Caco-2 (cell line): ENCODE measurements at regions not wholly inside any gene's neighbourhood (a gene's known extent, or its start where the extent isn't known, plus 50 kb on each side); places are given as distances from the start of the nearest gene placed in this dataset.

Experiments used
- BruUV-seq: library from RNA; stranded (reverse); fragments of 400-500 nt; replicated peaks from 2 replicates; lab custom pipeline; 2021; lab: Mats Ljungman, UMichigan
- CTCF ChIA-PET: fragments of 300-600 bp; sonication (Branson Sonifier 250); formaldehyde crosslinking; loops from one replicate; lab custom pipeline; 2022; ENCODE audit warnings: antibody characterized with exemption; lab: Charles Lee
- POLR2A ChIA-PET: fragments of 300-600 bp; sonication (Branson Sonifier 250); formaldehyde crosslinking; loops from one replicate; lab custom pipeline; 2022; ENCODE audit warnings: antibody characterized with exemption; lab: Charles Lee
- DNase-seq, 2 experiments: peaks; one replicate each; pipeline versions ENCODE4 v3.0.0 to v3.0.0-alpha.2; 2020 to 2022
- H3K27me3 ChIP-seq: replicated peaks from 2 replicates; pipeline ENCODE4 v1.6.0; 2011; ENCODE audit warnings: low read length; ENCODE audit not compliant: control insufficient read depth, insufficient read depth
- H3K36me3 ChIP-seq: 2 replicates; pipeline ENCODE4 v1.5.1; 2011; ENCODE audit warnings: low read length; ENCODE audit not compliant: control insufficient read depth, insufficient read depth
- H3K4me1 ChIP-seq: fragments of 250-450 bp; sonication (Bioruptor Pico); 2 replicates; pipeline ENCODE4 v1.5.1; 2020; ENCODE audit warnings: mild to moderate bottlenecking
- H3K4me3 ChIP-seq: 2 replicates; pipeline ENCODE4 v1.5.1; 2011; ENCODE audit warnings: low read depth, mild to moderate bottlenecking, control low read depth, low read length
- H3K9me3 ChIP-seq: fragments of 250-450 bp; sonication (Bioruptor Pico); 2 replicates; pipeline ENCODE4 v1.5.1; 2020; ENCODE audit warnings: mild to moderate bottlenecking, moderate library complexity
- H3K27ac Mint-ChIP-seq: one replicate; pipeline ENCODE4 v1.8.0; 2022; ENCODE audit warnings: mixed read lengths; ENCODE audit not compliant: unreplicated experiment
- H3K27me3 Mint-ChIP-seq: one replicate; pipeline ENCODE4 v1.8.0; 2022; ENCODE audit warnings: mixed read lengths; ENCODE audit not compliant: insufficient read depth, unreplicated experiment
- H3K36me3 Mint-ChIP-seq: one replicate; pipeline ENCODE4 v1.8.0; 2022; ENCODE audit warnings: mild to moderate bottlenecking, mixed read lengths; ENCODE audit not compliant: insufficient read depth, unreplicated experiment
- H3K4me1 Mint-ChIP-seq: one replicate; pipeline ENCODE4 v1.8.0; 2022; ENCODE audit warnings: low read depth, mixed read lengths; ENCODE audit not compliant: unreplicated experiment
- H3K4me3 Mint-ChIP-seq: one replicate; pipeline ENCODE4 v1.8.0; 2022; ENCODE audit warnings: mild to moderate bottlenecking, moderate library complexity, mixed read lengths; ENCODE audit not compliant: unreplicated experiment
- H3K9me3 Mint-ChIP-seq: one replicate; pipeline ENCODE4 v1.8.0; 2022; ENCODE audit warnings: mixed read lengths; ENCODE audit not compliant: unreplicated experiment
- CTCF ChIP-seq, 2 experiments: fragments of 200-600 bp in 1 of 2; IDR thresholded peaks; 1 replicate in 1 of 2; 2 replicates in 1 of 2; pipeline versions ENCODE4 v1.5.1 to v1.8.0; 2011 to 2022; ENCODE audit warnings: antibody characterized with exemption in 1 of 2, control low read depth in 1 of 2, inconsistent platforms in 1 of 2, low read depth in 1 of 2, low read length in 1 of 2, mild to moderate bottlenecking in 1 of 2, moderate library complexity in 1 of 2; ENCODE audit not compliant: insufficient read depth in 1 of 2, severe bottlenecking in 1 of 2, unreplicated experiment in 1 of 2
- intact Hi-C: fragments of 100-400 bp; cut with micrococcal nuclease; formaldehyde crosslinking; loops from one replicate; pipeline ENCODE4 v1.10.0; 2022; ENCODE audit not compliant: unreplicated experiment

GRCh38 chr3:40876009-40876408 lies 323.3 kb upstream of the CTNNB1 start:
- no peaks in the 10 kb centered on the region for H3K27me3 Mint-ChIP-seq
- no peak for TF ChIP-seq CTCF (IDR thresholded peaks at IDR 0.05; ENCODE audit: insufficient read depth in 1 of 2, low read depth in 1 of 2, low read length in 1 of 2, severe bottlenecking in 1 of 2, unreplicated experiment in 1 of 2)
- H3K27ac Mint-ChIP-seq = no peak overlapping the region
- Histone ChIP-seq H3K4me1 (peaks cover 21% of the 10 kb centered on the region), H3K4me3 (no peak overlapping the region), H3K27me3 (no peaks in the 10 kb centered on the region; the same call in 1 of the 2 replicates), H3K9me3 (no peaks in the 10 kb centered on the region), H3K36me3 (no peaks in the 10 kb centered on the region)
- ChIA-PET CTCF (no interaction called here), POLR2A (no interaction called here)
- no peak overlapping the region for H3K4me3 Mint-ChIP-seq
- BruUV-seq = no TSS peak
- H3K9me3 Mint-ChIP-seq = peaks cover 7% of the 10 kb centered on the region
- H3K4me1 Mint-ChIP-seq = peaks cover 22% of the 10 kb centered on the region
- DNase-seq = no peak
- intact Hi-C loops = no loop called here
- H3K36me3 Mint-ChIP-seq = no peaks in the 10 kb centered on the region

GRCh38 chr3:40876496-40876895 lies 322.8 kb upstream of the CTNNB1 start:
- TF ChIP-seq CTCF (IDR thresholded peaks at IDR 0.05; ENCODE audit: insufficient read depth in 1 of 2, low read depth in 1 of 2, low read length in 1 of 2, severe bottlenecking in 1 of 2, unreplicated experiment in 1 of 2) = no peak
- ChIA-PET POLR2A (no interaction called here), CTCF (no interaction called here)
- no peaks in the 10 kb centered on the region for H3K9me3 ChIP-seq
- H3K4me3 ChIP-seq = no peak overlapping the region
- Mint-ChIP-seq H3K4me3 (no peak overlapping the region), H3K27ac (no peak overlapping the region), H3K36me3 (no peaks in the 10 kb centered on the region), H3K9me3 (peaks cover 7% of the 10 kb centered on the region), H3K4me1 (peaks cover 17% of the 10 kb centered on the region), H3K27me3 (no peaks in the 10 kb centered on the region)
- H3K36me3 ChIP-seq = no peaks in the 10 kb centered on the region
- no TSS peak for BruUV-seq
- DNase-seq = no peak
- peaks cover 21% of the 10 kb centered on the region for H3K4me1 ChIP-seq
- H3K27me3 ChIP-seq = no peaks in the 10 kb centered on the region; the same call in 1 of the 2 replicates
- intact Hi-C loops = no loop called here

- no peak overlapping the region for H3K27ac Mint-ChIP-seq
- intact Hi-C loops = no loop called here
- BruUV-seq = no TSS peak
Observed at GRCh38 chr3:40877631-40878463, 321.5 kb upstream of the CTNNB1 start.

More at GRCh38 chr3:40877631-40878463, 321.5 kb upstream of the CTNNB1 start:
- H3K4me1 Mint-ChIP-seq = peaks cover 16% of the 10 kb centered on the region
- Histone ChIP-seq H3K4me3 (no peak overlapping the region), H3K27me3 (no peaks in the 10 kb centered on the region; the same call in 1 of the 2 replicates), H3K36me3 (no peaks in the 10 kb centered on the region), H3K9me3 (no peaks in the 10 kb centered on the region), H3K4me1 (peaks cover 10% of the 10 kb centered on the region)
- H3K36me3 Mint-ChIP-seq = no peaks in the 10 kb centered on the region
- no peak overlapping the region for H3K4me3 Mint-ChIP-seq
- no peak for DNase-seq
- ChIA-PET CTCF (no interaction called here), POLR2A (no interaction called here)
- no peak for TF ChIP-seq CTCF (IDR thresholded peaks at IDR 0.05; ENCODE audit: insufficient read depth in 1 of 2, low read depth in 1 of 2, low read length in 1 of 2, severe bottlenecking in 1 of 2, unreplicated experiment in 1 of 2)
- no peaks in the 10 kb centered on the region for H3K27me3 Mint-ChIP-seq
- H3K9me3 Mint-ChIP-seq = peaks cover 7% of the 10 kb centered on the region
